Tibial nerve (tissue), 4 donors: ENCODE measurements at regions not wholly inside any gene's neighbourhood (a gene's known extent, or its start where the extent isn't known, plus 50 kb on each side); places are given as distances from the start of the nearest gene placed in this dataset.

Experiments used
- DNase-seq, 2 donors: peaks; one replicate each; pipeline ENCODE4 v3.0.0-alpha.2; 2019; ENCODE audit warnings: low spot score in 2 of 2
- H3K27ac ChIP-seq, 4 donors: fragments of 200-600 bp; sonication (generic) in 3 of 4; one replicate each; pipeline ENCODE4 v1.5.1; 2017 to 2019; ENCODE audit warnings: mild to moderate bottlenecking in 1 of 4
- H3K27me3 ChIP-seq, 2 donors: fragments of 200-600 bp; sonication (generic) in 1 of 2; one replicate each; pipeline versions ENCODE4 v1.5.1 to v1.6.0; 2017 to 2019
- H3K36me3 ChIP-seq, 3 donors: fragments of 200-600 bp; sonication (generic); one replicate each; pipeline ENCODE4 v1.5.1; 2018 to 2019
- H3K4me1 ChIP-seq, 4 donors: fragments of 200-600 bp; sonication (generic) in 3 of 4; one replicate each; pipeline ENCODE4 v1.5.1; 2017 to 2019
- H3K4me3 ChIP-seq, 4 donors: fragments of 200-600 bp; sonication (generic) in 3 of 4; one replicate each; pipeline ENCODE4 v1.5.1; 2017 to 2019; ENCODE audit warnings: mild to moderate bottlenecking in 1 of 4, moderate library complexity in 1 of 4
- H3K9me3 ChIP-seq, 4 donors: fragments of 200-600 bp; sonication (generic) in 3 of 4; one replicate each; pipeline ENCODE4 v1.5.1; 2017 to 2019
- CTCF ChIP-seq, 5 experiments: fragments of 200-600 bp in 3 of 5; fragments of 450-650 bp in 2 of 5; sonication (generic) in 3 of 5; IDR thresholded peaks; one replicate each; pipeline ENCODE4 v1.5.1; 2016 to 2019; ENCODE audit warnings: antibody characterized with exemption in 5 of 5, mild to moderate bottlenecking in 3 of 5, moderate library complexity in 2 of 5
- EP300 ChIP-seq, 2 donors: sonication (generic); formaldehyde crosslinking; IDR thresholded peaks; one replicate each; pipeline ENCODE4 v1.6.1; 2017; ENCODE audit warnings: antibody characterized with exemption in 2 of 2, mild to moderate bottlenecking in 1 of 2
- POLR2A ChIP-seq, 2 donors: fragments of 450-650 bp; IDR thresholded peaks; one replicate each; pipeline ENCODE4 v1.6.1; 2017; ENCODE audit warnings: antibody characterized with exemption in 2 of 2, mild to moderate bottlenecking in 2 of 2, moderate library complexity in 2 of 2
- WGBS, 2 donors: methylation state at CpG; one replicate each; pipeline ENCODE4 v1.1.5; 2018; 5-methylcytosine and 5-hydroxymethylcytosine counted together

- Histone ChIP-seq H3K36me3 (no peaks in the 10 kb centered on the region), H3K4me1 (no peaks in the 10 kb centered on the region), H3K9me3 (no peaks in the 10 kb centered on the region), H3K27ac (no peak overlapping the region), H3K4me3 (no peak overlapping the region), H3K27me3 (no peaks in the 10 kb centered on the region)
- 89 to 96% methylated on average over 7 of the region's 7 CpGs for WGBS, 2 donors
- no peak for TF ChIP-seq EP300 (IDR thresholded peaks at IDR 0.05)
- TF ChIP-seq POLR2A (IDR thresholded peaks at IDR 0.05), result no peak
- no peak for TF ChIP-seq CTCF (IDR thresholded peaks at IDR 0.05)
- DNase-seq, result no peak
Observed at GRCh38 chr11:134555510-134555909, 143.5 kb upstream of the B3GAT1 start.

- H3K4me3 ChIP-seq, result no peak overlapping the region
- no peak for DNase-seq
- no peaks in the 10 kb centered on the region for H3K9me3 ChIP-seq
- no peaks in the 10 kb centered on the region for H3K36me3 ChIP-seq
- no peak overlapping the region for H3K27ac ChIP-seq
- TF ChIP-seq CTCF (IDR thresholded peaks at IDR 0.05), result no peak
- TF ChIP-seq POLR2A (IDR thresholded peaks at IDR 0.05), result no peak
- TF ChIP-seq EP300 (IDR thresholded peaks at IDR 0.05), result no peak
- no peaks in the 10 kb centered on the region for H3K4me1 ChIP-seq
- WGBS, 2 donors, result 87 to 92% methylated on average over 3 of the region's 3 CpGs
- no peaks in the 10 kb centered on the region for H3K27me3 ChIP-seq
Observed at GRCh38 chr11:134554861-134555260, 142.8 kb upstream of the B3GAT1 start.

DNA sequence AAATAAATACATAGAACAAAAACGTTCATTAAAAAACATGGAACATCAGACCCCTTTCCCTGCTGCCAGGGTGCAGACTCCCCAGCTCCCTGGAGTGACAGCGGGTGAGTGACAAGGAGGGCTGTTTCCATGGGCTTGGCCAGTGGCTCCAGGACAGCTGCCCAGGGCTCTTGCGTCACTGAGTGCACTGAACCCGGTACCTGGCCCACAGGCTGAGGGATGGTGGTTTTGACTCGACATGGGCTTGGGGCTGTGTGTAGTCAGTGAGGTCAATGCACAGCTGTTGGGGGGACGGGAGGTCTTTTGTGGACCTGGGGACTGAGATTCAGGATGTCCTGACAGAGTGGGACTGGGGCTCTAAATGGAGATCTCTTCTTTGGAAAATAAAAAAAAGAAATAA lies 142.1 kb upstream of the B3GAT1 start:
- Histone ChIP-seq H3K4me3 (no peak overlapping the region), H3K9me3 (no peaks in the 10 kb centered on the region), H3K27ac (no peak overlapping the region), H3K4me1 (no peaks in the 10 kb centered on the region), H3K27me3 (no peaks in the 10 kb centered on the region), H3K36me3 (no peaks in the 10 kb centered on the region)
- DNase-seq, result no peak
- WGBS, 2 donors, result 76 to 77% methylated on average over 6 of the region's 6 CpGs
- TF ChIP-seq CTCF (IDR thresholded peaks at IDR 0.05) (no peak), POLR2A (IDR thresholded peaks at IDR 0.05) (no peak), EP300 (IDR thresholded peaks at IDR 0.05) (no peak)

DNA sequence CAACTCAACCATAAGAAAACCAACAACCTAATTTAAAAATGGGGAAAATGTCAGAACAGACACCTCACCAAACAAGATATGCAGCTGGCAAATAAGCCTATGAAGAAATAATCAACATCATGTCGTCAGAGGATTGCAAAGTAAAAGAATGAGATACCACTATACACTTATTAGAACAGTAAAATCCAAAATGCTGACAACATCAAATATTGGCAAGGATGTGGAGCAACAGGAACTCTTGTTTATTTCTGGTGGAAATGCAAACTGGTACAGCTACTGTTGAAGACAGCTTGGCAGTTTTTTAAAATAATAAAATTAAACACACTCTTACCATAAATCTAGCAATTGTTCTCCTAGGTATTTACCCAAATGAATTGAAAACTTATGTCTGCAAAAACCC lies 140.7 kb upstream of the B3GAT1 start:
- no peaks in the 10 kb centered on the region for H3K27me3 ChIP-seq
- TF ChIP-seq POLR2A (IDR thresholded peaks at IDR 0.05) (no peak), CTCF (IDR thresholded peaks at IDR 0.05) (no peak), EP300 (IDR thresholded peaks at IDR 0.05) (no peak)
- no peak overlapping the region for H3K4me3 ChIP-seq
- no peaks in the 10 kb centered on the region for H3K36me3 ChIP-seq
- H3K4me1 ChIP-seq, result no peaks in the 10 kb centered on the region
- no peak overlapping the region for H3K27ac ChIP-seq
- WGBS, 2 donors, result 76 to 80% methylated on average over 1 of the region's 1 CpG
- no peaks in the 10 kb centered on the region for H3K9me3 ChIP-seq
- no peak for DNase-seq

- 83 to 86% methylated on average over 5 of the region's 5 CpGs for WGBS, 2 donors
- H3K27ac ChIP-seq, result no peak overlapping the region
- peak in 1 of 2 donors; percentile 1 for DNase-seq
- no peaks in the 10 kb centered on the region for H3K27me3 ChIP-seq
- H3K4me3 ChIP-seq, result no peak overlapping the region
- no peaks in the 10 kb centered on the region for H3K4me1 ChIP-seq
- no peaks in the 10 kb centered on the region for H3K36me3 ChIP-seq
- TF ChIP-seq CTCF (IDR thresholded peaks at IDR 0.05) (no peak), POLR2A (IDR thresholded peaks at IDR 0.05) (no peak)
- H3K9me3 ChIP-seq, result no peaks in the 10 kb centered on the region
Observed at GRCh38 chr11:134545521-134545920, 133.5 kb upstream of the B3GAT1 start.
